ENCODE measurements at regions not wholly inside any gene's neighbourhood (a gene's known extent, or its start where the extent isn't known, plus 50 kb on each side); places are given as distances from the start of the nearest gene placed in this dataset.

GRCh38 chr2:126496493-126496892, 159.5 kb upstream of the GYPC start (continued):
- no peak for TF ChIP-seq CEBPZ (IDR thresholded peaks at IDR 0.05; ENCODE audit: low read depth, low read length)
- TF ChIP-seq SMAD1 (IDR thresholded peaks at IDR 0.05; ENCODE audit: low read depth, partially characterized antibody) = no peak
- TF ChIP-seq IKZF1 (conservative IDR thresholded peaks at IDR 0.05) = no peak
- no peak for TF ChIP-seq MXI1 (IDR thresholded peaks at IDR 0.05; ENCODE audit: low read depth, low read length)
- TF ChIP-seq BMI1 (IDR thresholded peaks at IDR 0.05; ENCODE audit: borderline replicate concordance) = no peak
- TF ChIP-seq HDAC6 (IDR thresholded peaks at IDR 0.05; ENCODE audit: unreplicated experiment) = no peak
- TF ChIP-seq RELB (IDR thresholded peaks at IDR 0.05; ENCODE audit: low read depth) = no peak
- no peak for TF ChIP-seq E4F1 (IDR thresholded peaks at IDR 0.05; ENCODE audit: borderline replicate concordance, partially characterized antibody)
- no peak for TF ChIP-seq CBX3 (IDR thresholded peaks at IDR 0.05; ENCODE audit: borderline replicate concordance, low read depth)
- no peak for TF ChIP-seq HDAC2 (IDR thresholded peaks at IDR 0.05)
- no peak for TF ChIP-seq ZBTB40 (IDR thresholded peaks at IDR 0.05; ENCODE audit: borderline replicate concordance)
- TF ChIP-seq TBL1XR1 (IDR thresholded peaks at IDR 0.05; ENCODE audit: low read depth, low read length) = no peak; the same call in 1 of the 2 replicates
- TF ChIP-seq STAT3 (IDR thresholded peaks at IDR 0.05; ENCODE audit: low read depth, low read length) = no peak
- no peak for TF ChIP-seq MAX (IDR thresholded peaks at IDR 0.05; ENCODE audit: low read depth, low read length)
- peak; percentile 75; the same call in 1 of the 2 replicates for TF ChIP-seq CREM (IDR thresholded peaks at IDR 0.05; ENCODE audit: low read depth)
- no peak for TF ChIP-seq RELA (IDR thresholded peaks at IDR 0.05; ENCODE audit: borderline replicate concordance, partially characterized antibody)

All from GM12878 (cell line).